ENCODE measurements at regions not wholly inside any gene's neighbourhood (a gene's known extent, or its start where the extent isn't known, plus 50 kb on each side); places are given as distances from the start of the nearest gene placed in this dataset.

GRCh38 chr9:99398241-99398640 lies 176.2 kb downstream of the SEC61B start (continued):
- TF ChIP-seq JUND (IDR thresholded peaks at IDR 0.05; ENCODE audit: low read length) (no peak), SP1 (IDR thresholded peaks at IDR 0.05; ENCODE audit: low read depth, low read length) (no peak), CHD7 (IDR thresholded peaks at IDR 0.05; ENCODE audit: insufficient replicate concordance, low read length) (no peak), CEBPB (IDR thresholded peaks at IDR 0.05; ENCODE audit: low read depth, low read length) (no peak), POLR2A (IDR thresholded peaks at IDR 0.05; ENCODE audit: control extremely low read depth in 1 of 2, low read depth in 2 of 2, low read length in 2 of 2) (no peak), SIRT6 (IDR thresholded peaks at IDR 0.05; ENCODE audit: low read length) (no peak), RXRA (IDR thresholded peaks at IDR 0.05; ENCODE audit: insufficient read depth, low read depth, low read length) (no peak)
